ENCODE measurements at regions not wholly inside any gene's neighbourhood (a gene's known extent, or its start where the extent isn't known, plus 50 kb on each side); places are given as distances from the start of the nearest gene placed in this dataset.

GRCh38 chr12:115085594-115085993 is 401.6 kb upstream of the TBX3 start:
- over 99% methylated on average over 7 of the region's 7 CpGs for WGBS (ENCODE audit: low lambda C conversion rate, missing lambda C conversion rate)
- H3K27me3 ChIP-seq: no peaks in the 10 kb centered on the region
- DNase-seq (ENCODE audit: low spot score): no peak
- H3K4me2 ChIP-seq: no peak overlapping the region
- no peaks in the 10 kb centered on the region for H3K79me2 ChIP-seq
- no peaks in the 10 kb centered on the region for H3K9me2 ChIP-seq (replicated peaks; ENCODE audit: insufficient read depth)
- TF ChIP-seq EZH2 (IDR thresholded peaks at IDR 0.05; ENCODE audit: borderline replicate concordance) (no peak), CTCF (IDR thresholded peaks at IDR 0.05; ENCODE audit: poor library complexity) (no peak), EZH2phosphoT487 (IDR thresholded peaks at IDR 0.05; ENCODE audit: low read depth, severe bottlenecking, unreplicated experiment) (no peak)
- H3K36me3 ChIP-seq (replicated peaks; ENCODE audit: insufficient read depth, low read depth): no peaks in the 10 kb centered on the region
- H3K27ac ChIP-seq: no peak overlapping the region
- no peaks in the 10 kb centered on the region for H4K20me1 ChIP-seq (ENCODE audit: insufficient read depth, poor library complexity, severe bottlenecking)
- no peak overlapping the region for H2AFZ ChIP-seq
- no peaks in the 10 kb centered on the region for H3K4me1 ChIP-seq (ENCODE audit: insufficient read depth)
- no peaks in the 10 kb centered on the region for H3K9me3 ChIP-seq (ENCODE audit: low read depth)
- no peak overlapping the region for H3K4me3 ChIP-seq

- H3K4me1 ChIP-seq (ENCODE audit: insufficient read depth): no peaks in the 10 kb centered on the region
- H3K79me2 ChIP-seq: no peaks in the 10 kb centered on the region
- H3K27ac ChIP-seq: no peak overlapping the region
- WGBS (ENCODE audit: low lambda C conversion rate, missing lambda C conversion rate): 37% methylated on average over 3 of the region's 4 CpGs
- H3K4me3 ChIP-seq: no peak overlapping the region
- no peak overlapping the region for H2AFZ ChIP-seq
- H3K9me3 ChIP-seq (ENCODE audit: low read depth): no peaks in the 10 kb centered on the region
- no peaks in the 10 kb centered on the region for H3K27me3 ChIP-seq
- no peak overlapping the region for H3K4me2 ChIP-seq
- no peaks in the 10 kb centered on the region for H3K9me2 ChIP-seq (replicated peaks; ENCODE audit: insufficient read depth)
- H4K20me1 ChIP-seq (ENCODE audit: insufficient read depth, poor library complexity, severe bottlenecking): no peaks in the 10 kb centered on the region
- TF ChIP-seq EZH2phosphoT487 (IDR thresholded peaks at IDR 0.05; ENCODE audit: low read depth, severe bottlenecking, unreplicated experiment) (no peak), CTCF (IDR thresholded peaks at IDR 0.05; ENCODE audit: poor library complexity) (no peak), EZH2 (IDR thresholded peaks at IDR 0.05; ENCODE audit: borderline replicate concordance) (no peak)
- no peaks in the 10 kb centered on the region for H3K36me3 ChIP-seq (replicated peaks; ENCODE audit: insufficient read depth, low read depth)
- peak; percentile 53 for DNase-seq (ENCODE audit: low spot score)
Observed at GRCh38 chr12:115079760-115080159, 395.8 kb upstream of the TBX3 start.

GRCh38 chr12:115078990-115079389 is 395.0 kb upstream of the TBX3 start:
- no peak overlapping the region for H3K4me2 ChIP-seq
- no peaks in the 10 kb centered on the region for H3K79me2 ChIP-seq
- no peaks in the 10 kb centered on the region for H3K9me3 ChIP-seq (ENCODE audit: low read depth)
- 83% methylated on average over 6 of the region's 6 CpGs for WGBS (ENCODE audit: low lambda C conversion rate, missing lambda C conversion rate)
- H2AFZ ChIP-seq: no peak overlapping the region
- TF ChIP-seq EZH2 (IDR thresholded peaks at IDR 0.05; ENCODE audit: borderline replicate concordance) (no peak), CTCF (IDR thresholded peaks at IDR 0.05; ENCODE audit: poor library complexity) (no peak), EZH2phosphoT487 (IDR thresholded peaks at IDR 0.05; ENCODE audit: low read depth, severe bottlenecking, unreplicated experiment) (no peak)
- H4K20me1 ChIP-seq (ENCODE audit: insufficient read depth, poor library complexity, severe bottlenecking): no peaks in the 10 kb centered on the region
- H3K27ac ChIP-seq: no peak overlapping the region
- H3K4me3 ChIP-seq: no peak overlapping the region
- H3K4me1 ChIP-seq (ENCODE audit: insufficient read depth): no peaks in the 10 kb centered on the region
- no peaks in the 10 kb centered on the region for H3K9me2 ChIP-seq (replicated peaks; ENCODE audit: insufficient read depth)
- no peaks in the 10 kb centered on the region for H3K27me3 ChIP-seq
- H3K36me3 ChIP-seq (replicated peaks; ENCODE audit: insufficient read depth, low read depth): no peaks in the 10 kb centered on the region
- no peak for DNase-seq (ENCODE audit: low spot score)

- Histone ChIP-seq H3K4me1 (ENCODE audit: insufficient read depth) (no peaks in the 10 kb centered on the region), H3K27ac (no peak overlapping the region), H4K20me1 (ENCODE audit: insufficient read depth, poor library complexity, severe bottlenecking) (no peaks in the 10 kb centered on the region), H2AFZ (no peak overlapping the region), H3K27me3 (no peaks in the 10 kb centered on the region), H3K4me3 (no peak overlapping the region), H3K36me3 (replicated peaks; ENCODE audit: insufficient read depth, low read depth) (no peaks in the 10 kb centered on the region), H3K9me2 (replicated peaks; ENCODE audit: insufficient read depth) (no peaks in the 10 kb centered on the region), H3K9me3 (ENCODE audit: low read depth) (no peaks in the 10 kb centered on the region), H3K4me2 (no peak overlapping the region), H3K79me2 (no peaks in the 10 kb centered on the region)
- TF ChIP-seq EZH2phosphoT487 (IDR thresholded peaks at IDR 0.05; ENCODE audit: low read depth, severe bottlenecking, unreplicated experiment): no peak
- TF ChIP-seq EZH2 (IDR thresholded peaks at IDR 0.05; ENCODE audit: borderline replicate concordance): no peak
- TF ChIP-seq CTCF (IDR thresholded peaks at IDR 0.05; ENCODE audit: poor library complexity): no peak
- 62% methylated on average over 4 of the region's 4 CpGs for WGBS (ENCODE audit: low lambda C conversion rate, missing lambda C conversion rate)
- no peak for DNase-seq (ENCODE audit: low spot score)
Observed at GRCh38 chr12:115078334-115078733, 394.4 kb upstream of the TBX3 start.

Measured in hepatocyte (in vitro differentiated cells).